ENCODE measurements at regions not wholly inside any gene's neighbourhood (a gene's known extent, or its start where the extent isn't known, plus 50 kb on each side); places are given as distances from the start of the nearest gene placed in this dataset.

DNA sequence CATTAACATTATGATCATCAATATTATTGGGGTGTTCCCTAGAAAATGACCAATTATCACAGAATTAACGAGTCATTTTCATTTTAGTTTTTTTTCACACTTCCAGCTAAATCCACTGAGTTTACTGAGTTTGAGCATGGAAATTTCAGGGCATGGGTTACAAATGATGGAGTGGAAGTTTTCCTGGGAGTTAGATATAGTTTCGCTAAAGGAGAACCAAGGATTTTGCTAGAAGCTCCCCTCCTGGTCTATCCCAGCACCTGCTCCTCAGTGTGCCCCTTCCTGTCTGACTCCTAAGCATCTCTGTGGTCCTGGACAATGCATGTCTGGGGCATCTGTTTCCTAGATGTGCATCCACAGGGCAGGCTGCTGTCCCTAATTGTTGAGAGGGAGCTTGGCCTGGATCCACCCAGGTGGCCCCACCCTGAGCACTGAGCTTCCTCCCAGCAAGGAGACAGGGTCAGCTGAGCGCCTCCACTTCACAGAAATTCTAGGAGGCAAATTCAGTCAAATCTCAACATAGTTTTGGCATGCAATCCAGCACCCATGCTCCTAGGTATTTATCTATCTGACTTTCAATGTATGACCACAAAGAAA, 102.3 kb upstream of the GOLGA6L6 start:
- TF ChIP-seq, protein P1, sequence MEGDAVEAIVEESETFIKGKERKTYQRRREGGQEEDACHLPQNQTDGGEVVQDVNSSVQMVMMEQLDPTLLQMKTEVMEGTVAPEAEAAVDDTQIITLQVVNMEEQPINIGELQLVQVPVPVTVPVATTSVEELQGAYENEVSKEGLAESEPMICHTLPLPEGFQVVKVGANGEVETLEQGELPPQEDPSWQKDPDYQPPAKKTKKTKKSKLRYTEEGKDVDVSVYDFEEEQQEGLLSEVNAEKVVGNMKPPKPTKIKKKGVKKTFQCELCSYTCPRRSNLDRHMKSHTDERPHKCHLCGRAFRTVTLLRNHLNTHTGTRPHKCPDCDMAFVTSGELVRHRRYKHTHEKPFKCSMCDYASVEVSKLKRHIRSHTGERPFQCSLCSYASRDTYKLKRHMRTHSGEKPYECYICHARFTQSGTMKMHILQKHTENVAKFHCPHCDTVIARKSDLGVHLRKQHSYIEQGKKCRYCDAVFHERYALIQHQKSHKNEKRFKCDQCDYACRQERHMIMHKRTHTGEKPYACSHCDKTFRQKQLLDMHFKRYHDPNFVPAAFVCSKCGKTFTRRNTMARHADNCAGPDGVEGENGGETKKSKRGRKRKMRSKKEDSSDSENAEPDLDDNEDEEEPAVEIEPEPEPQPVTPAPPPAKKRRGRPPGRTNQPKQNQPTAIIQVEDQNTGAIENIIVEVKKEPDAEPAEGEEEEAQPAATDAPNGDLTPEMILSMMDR (IDR thresholded peaks at IDR 0.05): no peak
- no peak for TF ChIP-seq POLR2A (IDR thresholded peaks at IDR 0.05)
